H1 (cell line): ENCODE measurements at regions not wholly inside any gene's neighbourhood (a gene's known extent, or its start where the extent isn't known, plus 50 kb on each side); places are given as distances from the start of the nearest gene placed in this dataset.

Experiments used
- CTBP2 ChIP-seq: IDR thresholded peaks from 2 replicates; pipeline ENCODE4 v1.7.0; 2011; ENCODE audit warnings: borderline replicate concordance, mild to moderate bottlenecking, moderate library complexity, mixed read lengths, low read length; ENCODE audit not compliant: insufficient read depth, insufficient read length
- GTF2F1 ChIP-seq: IDR thresholded peaks from 2 replicates; pipeline ENCODE4 v1.6.1; 2012; ENCODE audit warnings: low read depth, low read length, improper control_type of control experiment, borderline replicate concordance
- POLR2AphosphoS5 ChIP-seq: IDR thresholded peaks from 2 replicates; pipeline ENCODE4 v1.6.1; 2011; ENCODE audit warnings: low read depth, low read length
- SRF ChIP-seq: IDR thresholded peaks from 2 replicates; pipeline ENCODE4 v1.6.1; 2011; ENCODE audit warnings: mild to moderate bottlenecking, low read depth, low read length, moderate library complexity
- TF ChIP-seq, protein P1 (sequence below), 3 experiments: IDR thresholded peaks; 1 replicate in 2 of 3; 2 replicates in 1 of 3; pipeline versions ENCODE4 v1.5.1 to v1.6.1; 2011; ENCODE audit warnings: low read length in 3 of 3, mild to moderate bottlenecking in 3 of 3, inconsistent platforms in 2 of 3, low read depth in 1 of 3, moderate library complexity in 1 of 3; ENCODE audit not compliant: insufficient read depth in 1 of 3; ENCODE audit errors: control extremely low read depth in 1 of 3

DNA sequence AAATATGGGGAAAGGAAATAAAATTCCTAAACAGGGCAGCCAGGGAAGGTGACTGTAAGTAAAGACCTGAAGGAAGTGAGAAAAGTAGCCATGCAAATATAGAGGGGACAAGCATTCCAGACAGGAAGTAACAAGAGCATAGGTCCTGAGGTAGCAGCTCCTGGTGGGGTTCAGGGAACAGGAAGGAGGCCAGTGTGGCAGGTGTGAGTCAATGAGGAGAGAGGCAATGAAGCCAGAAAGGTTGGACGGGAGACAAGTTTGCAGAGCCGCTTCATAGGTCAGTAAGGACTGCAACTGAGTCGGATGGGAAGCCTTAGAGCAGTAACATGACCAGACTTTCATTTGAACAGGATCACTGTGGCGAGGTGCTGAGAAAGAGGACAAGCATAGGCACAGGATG is 150.9 kb downstream of the METTL4 start (continued):
- TF ChIP-seq, protein P1, sequence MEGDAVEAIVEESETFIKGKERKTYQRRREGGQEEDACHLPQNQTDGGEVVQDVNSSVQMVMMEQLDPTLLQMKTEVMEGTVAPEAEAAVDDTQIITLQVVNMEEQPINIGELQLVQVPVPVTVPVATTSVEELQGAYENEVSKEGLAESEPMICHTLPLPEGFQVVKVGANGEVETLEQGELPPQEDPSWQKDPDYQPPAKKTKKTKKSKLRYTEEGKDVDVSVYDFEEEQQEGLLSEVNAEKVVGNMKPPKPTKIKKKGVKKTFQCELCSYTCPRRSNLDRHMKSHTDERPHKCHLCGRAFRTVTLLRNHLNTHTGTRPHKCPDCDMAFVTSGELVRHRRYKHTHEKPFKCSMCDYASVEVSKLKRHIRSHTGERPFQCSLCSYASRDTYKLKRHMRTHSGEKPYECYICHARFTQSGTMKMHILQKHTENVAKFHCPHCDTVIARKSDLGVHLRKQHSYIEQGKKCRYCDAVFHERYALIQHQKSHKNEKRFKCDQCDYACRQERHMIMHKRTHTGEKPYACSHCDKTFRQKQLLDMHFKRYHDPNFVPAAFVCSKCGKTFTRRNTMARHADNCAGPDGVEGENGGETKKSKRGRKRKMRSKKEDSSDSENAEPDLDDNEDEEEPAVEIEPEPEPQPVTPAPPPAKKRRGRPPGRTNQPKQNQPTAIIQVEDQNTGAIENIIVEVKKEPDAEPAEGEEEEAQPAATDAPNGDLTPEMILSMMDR (IDR thresholded peaks at IDR 0.05; ENCODE audit: control extremely low read depth in 1 of 3, insufficient read depth in 1 of 3, low read depth in 1 of 3, low read length in 3 of 3), result no peak
- TF ChIP-seq GTF2F1, result no peak
- no peak for TF ChIP-seq POLR2AphosphoS5
- no peak for TF ChIP-seq SRF
- no peak for TF ChIP-seq CTBP2
